ENCODE measurements at regions not wholly inside any gene's neighbourhood (a gene's known extent, or its start where the extent isn't known, plus 50 kb on each side); places are given as distances from the start of the nearest gene placed in this dataset.
A peak's percentile ranks its signal among the peaks of the same experiment; 100 is the strongest.

DNA sequence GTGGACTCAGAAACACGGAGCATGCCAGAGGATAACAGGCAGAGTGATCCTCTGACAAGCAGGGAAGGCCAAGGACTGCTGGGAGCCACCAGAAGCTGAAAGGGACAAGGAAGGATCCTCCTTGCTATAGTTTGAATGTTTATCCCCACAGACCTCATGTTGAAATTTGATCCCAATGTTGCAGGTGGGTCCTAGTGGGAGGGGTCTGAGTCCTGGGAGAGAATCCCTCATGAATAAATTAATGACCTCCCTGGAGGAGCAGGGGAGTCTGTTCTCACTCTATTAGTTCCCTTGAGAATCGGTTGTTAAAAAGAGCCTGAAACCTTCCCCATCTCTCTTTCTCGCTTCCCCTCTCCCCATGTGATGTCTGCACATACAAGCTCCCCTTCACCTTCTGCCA, 124.4 kb downstream of the FBXO15 start:
- peak in 1 of 11 donors; percentile 5 for DNase-seq (ENCODE audit: extremely low read depth in 1 of 11, low read depth in 9 of 11, low spot score in 4 of 11)

DNA sequence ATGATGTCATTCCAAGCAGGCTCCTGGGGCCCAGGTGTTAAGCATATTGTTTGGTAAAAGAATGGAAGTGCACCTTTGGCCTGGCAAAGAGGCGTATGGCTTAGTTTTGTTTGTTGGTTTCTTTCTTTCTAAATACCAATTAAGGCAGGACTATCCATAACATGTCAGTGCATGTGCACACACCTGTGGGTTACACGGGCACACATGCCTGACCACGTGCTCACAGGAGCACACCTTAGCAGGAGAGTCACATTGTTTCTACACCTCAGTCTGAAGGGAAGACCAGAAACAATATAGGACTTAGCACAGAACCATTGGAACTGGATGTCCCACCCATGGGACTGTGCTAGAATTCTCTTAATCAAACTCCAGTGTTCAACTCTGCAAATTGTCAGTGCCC, 127.8 kb downstream of the FBXO15 start:
- no peak for DNase-seq (ENCODE audit: extremely low read depth in 1 of 11, low read depth in 9 of 11, low spot score in 4 of 11)

DNA sequence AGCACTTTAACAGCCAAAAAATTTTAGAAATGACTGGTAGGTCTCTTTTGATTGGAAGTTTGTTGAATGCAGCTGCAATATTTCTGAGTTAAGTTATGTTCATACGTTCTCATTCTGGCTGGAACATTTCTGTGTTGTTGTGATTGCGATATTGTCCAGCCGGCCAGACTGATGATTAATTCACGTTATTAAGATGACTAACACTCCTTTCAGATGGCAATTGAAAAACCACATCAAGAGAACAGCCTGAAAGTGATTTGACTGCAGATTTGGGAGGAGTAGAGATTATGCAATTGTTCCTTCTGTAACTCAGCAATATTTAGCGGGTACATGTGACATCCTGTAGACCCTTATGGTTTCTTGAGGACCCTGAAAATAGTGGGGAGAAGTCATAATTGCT, 133.7 kb downstream of the FBXO15 start:
- DNase-seq (ENCODE audit: extremely low read depth in 1 of 11, low read depth in 9 of 11, low spot score in 4 of 11), result peak in 5 of 11 donors; percentile 5 to 32 (median 21)

DNA sequence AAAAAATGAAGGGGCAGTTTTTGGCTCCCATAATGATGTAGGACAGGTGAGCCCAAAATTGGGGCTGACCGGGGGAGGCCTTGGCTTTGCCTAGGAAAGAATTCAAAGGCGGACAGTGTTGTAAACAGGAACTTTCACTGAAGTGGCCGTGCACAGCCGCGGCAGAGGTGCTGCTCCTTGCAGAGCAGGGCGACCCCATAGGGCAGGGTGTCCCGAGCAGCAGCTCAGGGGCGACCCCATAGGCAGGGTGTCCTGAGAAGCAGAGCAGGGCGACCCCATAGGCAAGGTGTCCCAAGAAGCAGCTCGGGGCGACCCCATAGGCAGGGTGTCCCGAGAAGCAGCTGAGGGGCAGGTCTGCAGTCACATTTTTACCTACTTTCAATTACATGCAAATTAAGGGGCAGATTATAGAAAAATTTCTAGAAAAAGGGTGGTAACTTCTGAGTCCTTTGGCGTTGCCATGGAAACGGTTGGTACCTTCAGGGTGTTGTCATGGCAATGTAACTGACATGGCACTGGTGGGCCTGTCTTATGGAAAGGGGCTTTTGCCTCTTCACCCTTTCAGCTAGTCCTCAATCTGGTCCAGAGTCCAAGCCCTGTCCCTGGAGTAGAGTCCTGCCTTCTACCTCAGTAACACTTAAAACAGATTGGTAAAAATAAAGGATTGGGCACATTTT, 134.5 kb downstream of the FBXO15 start:
- no peak for DNase-seq (ENCODE audit: extremely low read depth in 1 of 11, low read depth in 9 of 11, low spot score in 4 of 11)

DNA sequence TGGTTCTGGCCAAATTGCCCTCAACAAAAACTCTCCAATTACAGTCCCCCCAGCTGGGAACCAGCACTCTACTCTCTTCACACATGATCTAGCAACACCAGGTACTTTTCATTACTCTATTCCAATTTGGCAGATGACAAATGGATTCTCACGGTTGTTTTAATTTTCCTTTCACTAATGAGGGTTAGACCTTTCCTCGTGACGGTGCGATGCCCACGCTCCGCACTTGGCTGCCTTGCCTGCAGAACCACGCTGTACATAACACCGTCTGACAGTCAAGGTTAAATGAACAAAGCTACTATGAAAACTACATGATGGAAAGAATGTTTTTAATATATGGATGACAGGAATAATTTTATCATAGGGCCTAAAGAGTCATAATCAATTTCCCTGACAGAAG, 141.5 kb downstream of the FBXO15 start:
- DNase-seq (ENCODE audit: extremely low read depth in 1 of 11, low read depth in 9 of 11, low spot score in 4 of 11), result no peak

DNA sequence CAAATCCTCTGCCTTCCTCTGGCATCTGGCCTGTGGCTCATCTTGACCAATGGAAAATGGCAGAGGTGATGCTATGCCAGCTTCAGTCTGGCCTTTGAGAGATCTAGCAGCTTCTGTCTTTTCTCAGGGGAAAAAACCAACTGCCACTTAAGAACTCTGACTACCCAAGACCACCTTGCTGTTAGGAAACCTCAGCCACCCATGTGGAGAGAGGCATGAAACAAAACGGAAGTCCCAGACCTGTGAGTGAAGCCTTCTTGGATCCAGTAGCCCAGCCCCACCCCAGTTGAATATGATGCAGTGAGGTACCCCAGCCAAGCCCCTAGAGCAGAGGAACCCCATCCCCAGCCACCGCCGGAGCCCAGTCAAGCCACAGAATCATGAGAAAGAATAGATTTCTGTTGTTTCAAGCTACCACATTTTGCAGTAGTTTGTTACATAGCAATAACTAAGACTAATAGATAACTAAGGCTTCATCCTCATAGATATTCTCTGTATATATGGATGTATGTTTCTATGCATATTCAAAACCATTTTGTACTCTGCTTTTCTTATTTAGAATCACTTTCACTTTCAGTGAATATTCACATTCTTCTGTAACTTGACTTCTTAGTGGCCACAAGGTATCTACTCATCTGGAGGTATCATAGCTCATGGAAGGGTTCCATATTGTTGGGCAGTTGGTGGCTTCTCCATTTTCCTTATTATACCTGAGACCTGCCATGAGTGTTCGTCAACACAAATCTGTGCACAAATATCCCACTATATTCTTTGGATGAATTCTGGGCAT, 142.1 kb downstream of the FBXO15 start:
- no peak for DNase-seq (ENCODE audit: extremely low read depth in 1 of 11, low read depth in 9 of 11, low spot score in 4 of 11)

DNA sequence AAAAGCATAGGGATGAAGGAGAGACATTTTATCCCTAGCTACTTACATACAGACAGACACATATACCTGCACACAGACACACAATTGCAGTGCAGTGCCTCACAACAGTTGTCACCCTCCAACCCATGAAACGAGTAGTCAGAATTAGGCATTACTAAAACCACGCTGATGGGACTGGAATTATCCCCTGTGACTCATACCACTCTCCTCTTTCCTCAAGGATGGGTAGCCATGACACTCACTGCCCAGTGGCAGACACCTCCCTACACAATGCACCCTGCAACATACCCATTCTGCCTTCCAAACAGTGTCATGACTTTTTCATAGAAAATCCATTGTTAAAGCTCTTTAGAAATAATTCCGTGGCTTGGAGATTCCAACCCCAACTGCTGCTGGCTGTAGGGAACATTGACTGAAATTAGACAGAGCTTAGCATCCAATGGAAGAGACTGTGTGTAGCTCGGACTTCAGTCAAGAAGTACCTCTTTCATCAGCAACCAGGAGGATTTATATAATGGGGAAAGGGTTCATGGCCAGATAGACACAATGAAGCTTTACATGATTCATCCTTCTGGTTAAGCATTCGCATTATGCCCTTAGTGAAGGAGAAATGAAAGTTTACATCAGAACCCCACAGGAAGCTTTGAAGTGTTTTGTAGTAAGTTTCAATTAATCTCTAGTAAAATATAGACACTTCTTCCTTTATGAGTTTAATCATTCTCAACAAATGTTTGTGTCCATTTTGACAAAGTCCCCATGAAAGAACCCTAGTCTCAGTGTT, 155.2 kb downstream of the FBXO15 start:
- no peak for DNase-seq (ENCODE audit: extremely low read depth in 1 of 11, low read depth in 9 of 11, low spot score in 4 of 11)

DNA sequence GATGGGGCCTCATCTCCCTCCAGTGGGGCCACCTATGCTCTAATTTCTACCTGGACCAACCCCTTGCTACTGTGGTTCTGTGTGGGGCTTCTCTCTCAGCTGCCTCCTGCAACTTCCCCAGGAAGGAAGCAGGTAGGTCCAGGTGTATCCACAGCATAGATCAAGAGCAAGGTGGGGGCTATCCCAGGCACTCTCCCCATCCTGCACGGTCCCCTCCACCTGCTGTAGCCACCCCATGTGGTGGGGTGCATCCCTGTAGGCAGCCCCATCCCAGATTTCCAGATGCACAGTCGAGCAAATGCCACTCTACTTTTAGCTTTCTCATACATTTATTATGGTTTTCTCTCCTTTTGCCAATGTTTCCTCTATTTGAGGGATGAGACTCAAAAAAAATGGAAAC, 156.1 kb downstream of the FBXO15 start:
- DNase-seq (ENCODE audit: extremely low read depth in 1 of 11, low read depth in 9 of 11, low spot score in 4 of 11), result no peak

DNA sequence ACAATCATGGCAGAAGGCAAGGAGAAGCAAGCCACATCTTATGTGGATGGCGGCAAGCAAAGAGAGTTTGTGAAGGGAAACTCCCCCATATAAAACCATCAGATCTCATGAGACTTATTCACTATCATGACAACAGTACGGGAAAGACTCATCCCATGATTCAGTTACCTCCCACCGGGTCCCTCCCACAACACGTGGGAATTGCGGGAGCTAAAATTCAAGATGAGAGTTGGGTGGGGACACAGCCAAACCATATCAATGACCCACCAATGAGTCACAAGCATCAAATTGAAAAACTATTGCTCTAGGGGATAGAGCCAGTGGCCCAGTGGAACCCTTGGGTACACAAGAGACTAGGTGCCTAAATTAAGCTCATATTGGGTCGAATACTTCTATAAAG, 157.4 kb downstream of the FBXO15 start:
- no peak for DNase-seq (ENCODE audit: extremely low read depth in 1 of 11, low read depth in 9 of 11, low spot score in 4 of 11)

DNA sequence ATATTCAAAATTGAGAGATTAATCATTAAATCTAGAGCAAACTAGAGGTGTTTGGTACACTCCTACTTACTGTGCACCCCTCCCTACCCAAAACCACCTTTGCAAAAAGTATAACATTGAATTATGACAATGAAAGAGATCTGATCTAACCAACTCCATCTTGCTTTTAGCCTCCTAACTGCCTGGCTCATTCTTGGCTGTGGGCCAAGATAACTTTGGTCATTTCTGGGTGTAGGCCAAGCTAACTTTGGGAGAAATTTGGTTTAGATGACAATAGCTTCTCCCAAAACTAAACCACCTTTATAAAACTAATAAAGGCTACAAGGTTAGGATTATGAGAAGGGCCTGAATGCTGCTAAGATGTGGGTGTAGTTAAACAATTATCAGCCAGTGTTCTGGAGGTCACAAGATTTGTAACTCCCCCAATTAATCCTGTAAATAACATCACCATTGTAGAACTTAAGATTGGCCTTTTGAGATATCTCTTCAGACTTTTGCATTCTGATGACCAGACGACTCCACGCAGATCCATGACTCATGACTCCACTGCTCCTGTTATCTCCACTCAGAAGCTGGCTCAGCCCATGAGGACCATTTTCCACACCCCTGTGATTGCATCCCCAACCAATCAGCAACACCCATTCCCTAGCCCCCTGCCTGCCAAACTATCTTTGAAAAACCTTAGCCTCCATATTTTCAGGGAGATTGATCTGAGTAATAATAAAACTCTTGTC, 160.2 kb downstream of the FBXO15 start:
- DNase-seq (ENCODE audit: extremely low read depth in 1 of 11, low read depth in 9 of 11, low spot score in 4 of 11), result no peak

DNA sequence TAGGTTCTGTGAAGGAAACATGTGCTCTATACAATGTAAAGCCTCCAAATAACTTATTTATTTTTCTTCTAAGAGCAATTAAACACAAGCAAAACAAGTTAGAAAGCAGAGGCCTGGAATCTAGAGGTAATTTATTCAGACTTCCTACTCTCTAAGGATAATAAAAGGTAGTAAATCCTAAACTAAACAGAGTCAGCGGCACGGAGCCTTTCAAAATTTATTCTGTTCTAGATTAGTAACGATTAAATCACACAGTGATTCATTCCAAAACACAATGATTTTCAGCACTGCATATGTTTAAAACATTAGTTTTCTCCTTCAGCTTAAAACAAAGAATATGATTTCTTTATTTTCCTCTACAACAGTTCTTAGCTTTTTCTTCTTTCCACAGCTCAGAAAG, 160.9 kb downstream of the FBXO15 start:
- peak in 1 of 11 donors; percentile 2 for DNase-seq (ENCODE audit: extremely low read depth in 1 of 11, low read depth in 9 of 11, low spot score in 4 of 11)

DNA sequence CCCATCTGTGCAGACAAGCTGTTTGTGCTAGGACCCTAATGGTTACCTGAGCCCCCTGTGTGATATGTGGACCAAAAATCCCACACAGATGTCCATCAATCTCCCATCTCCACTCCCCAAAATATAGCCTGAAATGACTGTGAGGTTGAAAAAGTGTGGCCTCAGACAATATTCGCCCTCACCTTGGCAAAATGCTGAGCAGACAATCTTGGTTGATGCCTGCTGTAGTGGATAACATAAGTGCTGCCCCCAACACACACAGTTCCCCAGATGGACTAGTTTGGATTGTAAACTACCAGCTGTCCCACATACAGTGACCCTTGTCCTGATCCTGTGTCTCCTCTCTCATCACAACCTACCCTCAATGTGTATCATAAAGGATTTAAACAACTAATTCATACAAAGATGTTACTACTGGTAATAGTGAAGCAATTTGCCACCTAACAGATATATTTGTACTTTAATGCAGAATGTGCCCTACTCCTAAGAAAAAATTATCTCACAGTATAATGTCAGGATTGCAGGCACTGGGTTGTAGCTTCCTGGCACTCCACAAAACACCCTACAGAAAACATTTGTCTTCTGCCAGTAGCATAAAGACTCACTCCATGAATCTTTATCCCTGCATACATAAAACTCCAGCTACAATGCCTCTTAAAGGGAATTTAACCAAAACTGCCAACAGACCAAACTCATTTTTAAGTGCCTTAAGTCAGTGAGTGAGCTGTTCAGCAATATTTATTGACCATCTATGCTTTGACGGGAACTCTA, 161.6 kb downstream of the FBXO15 start:
- DNase-seq (ENCODE audit: extremely low read depth in 1 of 11, low read depth in 9 of 11, low spot score in 4 of 11), result no peak

DNA sequence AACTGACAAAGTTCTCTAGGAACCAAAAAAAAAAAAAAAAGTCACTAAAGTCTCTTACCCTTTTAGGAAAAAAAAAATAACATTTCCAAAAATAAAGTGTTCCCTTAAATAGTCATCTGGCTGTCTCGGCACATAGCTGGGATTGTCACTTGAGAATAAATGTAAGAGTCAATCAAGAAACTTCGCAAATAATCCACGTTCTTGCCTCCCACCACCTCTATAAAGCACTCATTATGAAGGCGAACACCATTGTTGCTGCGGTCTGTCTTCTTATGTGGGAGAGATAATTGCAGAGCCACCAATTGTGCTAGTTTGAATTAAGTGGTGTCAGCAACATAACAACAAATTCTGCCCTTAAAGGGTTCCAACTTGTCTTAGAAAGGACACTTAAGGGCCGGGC, 163.7 kb downstream of the FBXO15 start:
- no peak for DNase-seq (ENCODE audit: extremely low read depth in 1 of 11, low read depth in 9 of 11, low spot score in 4 of 11)

DNA sequence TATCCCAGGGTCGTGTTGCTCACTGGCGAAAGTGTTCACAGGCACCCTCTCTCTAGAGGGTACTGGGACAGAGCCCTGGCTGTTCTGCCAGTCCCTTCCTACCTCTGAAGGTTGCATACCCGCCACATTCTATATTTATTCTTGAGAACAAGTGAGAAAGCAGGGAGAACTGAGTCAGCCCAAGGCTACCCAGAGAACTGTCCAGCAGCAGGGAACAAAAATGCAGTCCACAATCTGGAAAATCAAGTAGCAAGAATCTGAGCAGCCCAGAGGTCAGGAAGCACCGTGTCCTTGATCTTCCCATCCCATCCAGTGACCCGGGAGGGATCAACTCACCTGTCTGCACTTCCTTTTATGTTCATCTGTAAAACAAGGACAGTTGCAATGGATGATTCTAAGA, 164.1 kb downstream of the FBXO15 start:
- no peak for DNase-seq (ENCODE audit: extremely low read depth in 1 of 11, low read depth in 9 of 11, low spot score in 4 of 11)

DNA sequence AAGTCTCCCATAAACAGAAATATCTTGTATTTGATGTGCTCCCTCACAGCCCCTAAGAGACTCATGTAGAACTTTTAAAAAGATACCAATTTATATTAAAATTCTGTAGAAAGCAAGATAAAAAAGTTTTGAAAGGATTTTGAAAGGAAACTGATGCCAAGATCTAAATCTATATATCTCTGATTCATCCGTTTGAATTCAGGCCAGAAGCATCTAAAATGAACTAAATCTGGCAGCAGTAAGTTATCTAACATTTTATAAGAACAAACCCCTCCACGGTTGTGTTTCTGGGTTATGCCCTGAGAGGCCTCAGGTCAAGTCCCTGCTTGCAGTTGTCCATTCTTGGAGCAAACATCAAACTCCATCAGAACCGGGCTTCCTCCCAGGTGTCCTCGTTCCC, 165.8 kb downstream of the FBXO15 start:
- DNase-seq (ENCODE audit: extremely low read depth in 1 of 11, low read depth in 9 of 11, low spot score in 4 of 11), result no peak

DNA sequence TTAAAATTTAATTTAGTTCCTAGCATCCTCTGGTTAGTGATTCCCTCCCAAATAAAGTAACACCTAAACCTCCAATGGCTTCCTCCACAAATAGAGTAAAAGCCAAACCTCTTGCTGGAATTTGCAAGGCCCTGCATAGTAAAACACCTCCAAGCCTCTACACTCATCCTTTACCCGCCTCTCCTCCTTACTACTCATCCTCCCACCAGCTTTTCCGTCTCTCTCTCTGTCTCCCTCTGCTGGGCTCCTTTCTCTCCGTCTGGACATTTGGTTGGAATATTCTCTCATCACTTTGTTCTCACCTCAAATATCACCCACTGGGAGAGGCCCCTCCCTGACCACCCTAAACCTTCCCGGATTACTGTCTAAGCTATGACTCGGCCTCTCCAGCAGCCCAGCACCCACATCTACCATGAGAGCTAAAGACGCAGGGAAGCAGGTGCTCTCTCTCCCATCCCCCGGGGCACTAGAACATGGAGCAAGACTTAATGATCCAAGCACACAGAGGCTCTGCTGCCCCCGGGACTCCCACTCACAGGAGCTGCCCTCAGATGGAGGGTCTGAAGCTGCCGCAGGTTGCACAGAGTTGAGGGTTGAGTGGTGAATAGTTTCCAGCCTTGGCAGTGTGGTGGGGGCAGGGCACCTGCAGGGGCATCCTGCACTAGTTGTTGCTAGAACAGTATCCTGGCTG, 167.2 kb downstream of the FBXO15 start:
- peak in 1 of 11 donors; percentile 6 for DNase-seq (ENCODE audit: extremely low read depth in 1 of 11, low read depth in 9 of 11, low spot score in 4 of 11)

DNA sequence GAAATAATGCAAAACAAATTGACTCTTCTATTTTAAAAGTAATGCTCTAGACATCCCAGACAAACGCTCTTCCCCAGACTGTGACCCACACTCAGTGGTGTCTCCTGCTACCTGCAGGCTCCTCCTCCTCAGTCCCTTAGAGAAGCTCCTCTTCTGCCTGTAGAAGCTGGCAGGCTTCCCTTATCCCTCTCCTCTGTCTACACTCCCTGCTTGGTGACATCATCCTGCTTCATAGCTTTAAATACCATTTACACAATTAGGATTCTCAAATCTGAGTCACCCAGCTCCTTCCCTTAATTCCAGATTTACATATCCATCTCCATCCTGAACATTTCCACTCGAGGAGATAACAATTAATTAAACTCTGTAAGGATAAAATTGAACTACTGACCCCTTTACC, 167.9 kb downstream of the FBXO15 start:
- DNase-seq (ENCODE audit: extremely low read depth in 1 of 11, low read depth in 9 of 11, low spot score in 4 of 11), result no peak

DNA sequence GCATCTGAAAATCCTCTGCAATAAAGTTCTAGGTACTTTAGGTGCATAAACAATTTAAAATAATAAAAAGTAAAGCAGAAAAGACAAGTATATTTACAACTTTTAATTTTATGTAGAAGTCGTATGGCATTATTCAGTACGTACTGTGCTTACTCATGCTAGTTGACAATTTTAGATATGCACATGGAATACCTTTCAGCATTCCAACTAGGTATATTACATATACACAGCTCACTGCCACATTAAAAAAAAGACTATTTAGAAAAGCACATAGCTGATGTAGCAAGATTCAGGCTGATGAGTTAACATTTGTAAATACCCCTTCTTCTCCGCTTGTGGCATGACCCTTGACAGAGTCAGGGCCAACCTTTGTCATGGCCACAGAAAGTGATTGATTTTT, 171.2 kb downstream of the FBXO15 start:
- no peak for DNase-seq (ENCODE audit: extremely low read depth in 1 of 11, low read depth in 9 of 11, low spot score in 4 of 11)

Data from renal cortex interstitium (tissue), 11 donors.